Liver (tissue), 3 donors: ENCODE measurements at regions not wholly inside any gene's neighbourhood (a gene's known extent, or its start where the extent isn't known, plus 50 kb on each side); places are given as distances from the start of the nearest gene placed in this dataset.

Experiments
- CTCF ChIP-seq: fragments of 150-350 bp; IDR thresholded peaks from 2 replicates; pipeline ENCODE4 v1.5.1; 2017; ENCODE audit warnings: improper control_type of control experiment, low read depth, low read length; ENCODE audit not compliant: missing input control
- EGR1 ChIP-seq, 2 donors: IDR thresholded peaks; 2 replicates each; pipeline ENCODE4 v1.6.1; 2016 to 2018; ENCODE audit warnings: antibody characterized with exemption in 2 of 2, low read depth in 2 of 2
- FOXA1 ChIP-seq: IDR thresholded peaks from 2 replicates; pipeline ENCODE4 v1.6.1; 2016; ENCODE audit warnings: antibody characterized with exemption
- REST ChIP-seq: IDR thresholded peaks from 2 replicates; pipeline ENCODE4 v1.6.1; 2016; ENCODE audit warnings: antibody characterized with exemption, mild to moderate bottlenecking
- SP1 ChIP-seq: IDR thresholded peaks from 2 replicates; pipeline ENCODE4 v1.6.1; 2018; ENCODE audit warnings: antibody characterized with exemption, mild to moderate bottlenecking
- donor health status: healthy.
- donor health status: healthy.

GRCh38 chr10:78155722-78156121 lies 122.1 kb downstream of the RPS24 start:
- TF ChIP-seq CTCF (no peak), REST (no peak), FOXA1 (no peak), SP1 (no peak), EGR1 (IDR thresholded peaks at IDR 0.05; ENCODE audit: low read depth in 2 of 2) (no peak)
